GM18507 (cell line): ENCODE measurements at regions not wholly inside any gene's neighbourhood (a gene's known extent, or its start where the extent isn't known, plus 50 kb on each side); places are given as distances from the start of the nearest gene placed in this dataset.
"Not testable (repeated sequence)": the region's sequence is repeated elsewhere in the genome, so short reads cannot be mapped to it uniquely, and the experiment has no call there.

Experiments
- DNase-seq: peaks from one replicate; pipeline ENCODE4 v3.0.0; 2011; ENCODE audit warnings: low read depth; ENCODE audit not compliant: insufficient read length; ENCODE audit errors: extremely low spot score
- FAIRE-seq: peaks from 2 replicates; lab custom pipeline; 2011; peaks lifted over from hg19 to GRCh38; lab: Jason Lieb, UNC

GRCh38 chr13:80871481-80871880 lies 530.6 kb upstream of the SPRY2 start:
- FAIRE-seq = no peak
- no peak for DNase-seq

GRCh38 chr13:80870186-80870585 lies 529.3 kb upstream of the SPRY2 start:
- DNase-seq (no peak), FAIRE-seq (no peak)

- FAIRE-seq (no peak), DNase-seq (no peak)
These were observed 526.0 kb upstream of the SPRY2 start for GRCh38 chr13:80866921-80867320.

- no peak for DNase-seq
- no peak for FAIRE-seq
These were observed 524.4 kb upstream of the SPRY2 start for GRCh38 chr13:80865329-80865728.

GRCh38 chr13:80862456-80862855 lies 521.5 kb upstream of the SPRY2 start:
- DNase-seq (no peak), FAIRE-seq (no peak)

- FAIRE-seq (no peak), DNase-seq (no peak)
These were observed 519.9 kb upstream of the SPRY2 start for GRCh38 chr13:80860845-80861244.

- DNase-seq (no peak), FAIRE-seq (no peak)
These were observed 517.2 kb upstream of the SPRY2 start for GRCh38 chr13:80858131-80858530.

GRCh38 chr13:80857321-80857720 lies 516.4 kb upstream of the SPRY2 start:
- DNase-seq = no peak
- FAIRE-seq = no peak

GRCh38 chr13:80850771-80851170 lies 509.8 kb upstream of the SPRY2 start:
- FAIRE-seq (no peak), DNase-seq (no peak)

- DNase-seq (no peak), FAIRE-seq (no peak)
These were observed 503.2 kb upstream of the SPRY2 start for GRCh38 chr13:80844164-80844563.

- FAIRE-seq = no peak
- DNase-seq = no peak
These were observed 500.5 kb upstream of the SPRY2 start for GRCh38 chr13:80841414-80841813.

GRCh38 chr13:80840316-80840976 lies 499.5 kb upstream of the SPRY2 start:
- DNase-seq = no peak
- no peak for FAIRE-seq

GRCh38 chr13:80835902-80836301 lies 495.0 kb upstream of the SPRY2 start:
- DNase-seq (no peak), FAIRE-seq (no peak)

GRCh38 chr13:80830431-80830830 lies 489.5 kb upstream of the SPRY2 start:
- no peak for DNase-seq
- FAIRE-seq = no peak

GRCh38 chr13:80828759-80829158 lies 487.8 kb upstream of the SPRY2 start:
- FAIRE-seq (no peak), DNase-seq (no peak)

- FAIRE-seq (no peak), DNase-seq (no peak)
These were observed 484.4 kb upstream of the SPRY2 start for GRCh38 chr13:80825276-80825675.

- no peak for DNase-seq
- no peak for FAIRE-seq
These were observed 483.3 kb upstream of the SPRY2 start for GRCh38 chr13:80824229-80824628.

GRCh38 chr13:80823472-80823871 lies 482.5 kb upstream of the SPRY2 start:
- FAIRE-seq = no peak
- DNase-seq = no peak

GRCh38 chr13:80821466-80821865 lies 480.5 kb upstream of the SPRY2 start:
- FAIRE-seq = no peak
- DNase-seq = no peak

- DNase-seq (no peak), FAIRE-seq (no peak)
These were observed 477.1 kb upstream of the SPRY2 start for GRCh38 chr13:80817979-80818378.

- DNase-seq (no peak), FAIRE-seq (no peak)
These were observed 473.6 kb upstream of the SPRY2 start for GRCh38 chr13:80814541-80814940.

- not testable (repeated sequence) for FAIRE-seq
These were observed 469.4 kb upstream of the SPRY2 start for GRCh38 chr13:80810294-80810693.

More at GRCh38 chr13:80810294-80810693, 469.4 kb upstream of the SPRY2 start:
- DNase-seq = not testable (repeated sequence)
